Small intestine (tissue), 7 donors: ENCODE measurements at regions not wholly inside any gene's neighbourhood (a gene's known extent, or its start where the extent isn't known, plus 50 kb on each side); places are given as distances from the start of the nearest gene placed in this dataset.
A peak's percentile ranks its signal among the peaks of the same experiment; 100 is the strongest.

Experiments
- DNase-seq, 2 donors: peaks; one replicate each; pipeline versions ENCODE4 v3.0.0 to v3.0.0-alpha.2; 2013
- FAIRE-seq: peaks from 2 replicates; lab custom pipeline; 2012; peaks lifted over from hg19 to GRCh38; lab: Jason Lieb, UNC
- H3K27ac ChIP-seq, 3 donors: one replicate each; pipeline ENCODE4 v1.5.1; 2013; ENCODE audit warnings: low read length in 2 of 3, mild to moderate bottlenecking in 2 of 3, control low read depth in 1 of 3, inconsistent platforms in 1 of 3, low read depth in 1 of 3, moderate library complexity in 1 of 3
- H3K27me3 ChIP-seq, 3 donors: one replicate each; pipeline ENCODE4 v1.6.1; 2013; ENCODE audit warnings: low read length in 3 of 3, inconsistent platforms in 1 of 3; ENCODE audit not compliant: control insufficient read depth in 3 of 3, insufficient read depth in 3 of 3
- H3K36me3 ChIP-seq, 3 donors: one replicate each; pipeline ENCODE4 v1.6.1; 2013; ENCODE audit warnings: low read length in 3 of 3, inconsistent platforms in 1 of 3, low read depth in 1 of 3, mild to moderate bottlenecking in 1 of 3, moderate library complexity in 1 of 3; ENCODE audit not compliant: control insufficient read depth in 3 of 3, insufficient read depth in 2 of 3
- H3K4me1 ChIP-seq, 3 donors: one replicate each; pipeline ENCODE4 v1.6.1; 2013; ENCODE audit warnings: low read length in 2 of 3, inconsistent platforms in 1 of 3, low read depth in 1 of 3, mild to moderate bottlenecking in 1 of 3, moderate library complexity in 1 of 3; ENCODE audit not compliant: control insufficient read depth in 3 of 3, insufficient read depth in 2 of 3
- H3K4me3 ChIP-seq, 3 donors: one replicate each; pipeline ENCODE4 v1.5.1; 2013; ENCODE audit warnings: low read length in 3 of 3, control low read depth in 1 of 3, inconsistent platforms in 1 of 3, low read depth in 1 of 3, mild to moderate bottlenecking in 1 of 3, moderate library complexity in 1 of 3
- H3K9me3 ChIP-seq, 2 donors: one replicate each; pipeline ENCODE4 v1.6.1; 2013; ENCODE audit warnings: low read depth in 1 of 2, low read length in 1 of 2; ENCODE audit not compliant: control insufficient read depth in 2 of 2, insufficient read depth in 1 of 2
- WGBS, 3 donors: extraction: QIAGEN DNeasy Blood & Tissue Kit; methylation state at CpG; one replicate each; pipeline ENCODE4 v1.1.7; 2013; 5-methylcytosine and 5-hydroxymethylcytosine counted together
- donor health status: healthy with polysubstance abuse.
- donor health status: control.
- donor health status: control.
- donor health status: Bipolar disorder and iron deficiency.
- donor health status: healthy.

DNA sequence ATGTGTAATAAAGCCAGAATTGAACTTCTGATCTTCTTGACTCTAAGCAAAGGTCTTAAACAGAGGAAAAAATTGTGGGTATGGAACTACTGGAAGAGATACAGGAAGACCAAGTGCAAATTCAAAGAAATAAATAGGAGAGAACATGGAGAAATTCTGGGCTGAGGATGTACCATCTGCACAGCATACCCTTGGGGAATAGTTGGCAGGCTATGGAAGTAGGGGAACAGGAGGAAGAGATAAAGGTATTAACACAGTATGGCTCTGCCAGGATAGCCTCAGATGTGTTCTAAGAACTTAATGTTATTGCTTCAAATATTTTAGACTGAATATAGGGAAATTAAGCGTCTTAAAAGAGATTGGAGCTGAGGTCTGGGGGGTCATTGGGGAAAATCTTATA, 485.4 kb downstream of the CNTN3 start:
- no peaks in the 10 kb centered on the region for H3K36me3 ChIP-seq
- H3K4me3 ChIP-seq = no peak overlapping the region
- 86 to 92% (median 88%) methylated on average over 1 of the region's 1 CpG for WGBS, 3 donors
- H3K27ac ChIP-seq = no peak overlapping the region
- H3K4me1 ChIP-seq = no peaks in the 10 kb centered on the region
- FAIRE-seq (no peak), DNase-seq (no peak)
- no peaks in the 10 kb centered on the region for H3K9me3 ChIP-seq
- no peaks in the 10 kb centered on the region for H3K27me3 ChIP-seq

DNA sequence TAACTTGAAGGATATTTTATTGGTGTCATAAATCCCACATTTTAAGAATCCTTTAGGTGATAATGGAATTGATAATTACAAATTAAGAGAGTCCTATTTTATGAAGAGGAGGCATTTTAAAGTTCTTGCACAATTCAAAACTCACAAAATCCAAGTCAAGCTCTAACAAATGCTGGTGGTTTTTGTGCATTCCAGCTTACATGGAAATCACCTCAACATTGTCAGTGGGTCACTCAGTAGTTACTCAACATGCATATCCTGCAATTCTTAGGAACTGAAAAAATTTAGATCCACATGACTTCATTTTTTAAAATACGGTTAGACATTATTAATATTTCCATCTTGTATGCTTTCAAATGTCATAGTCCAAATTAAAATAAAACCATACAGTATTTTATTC, 487.2 kb downstream of the CNTN3 start:
- H3K36me3 ChIP-seq = no peaks in the 10 kb centered on the region
- no peak for FAIRE-seq
- H3K9me3 ChIP-seq = no peaks in the 10 kb centered on the region
- no peaks in the 10 kb centered on the region for H3K4me1 ChIP-seq
- no peak for DNase-seq
- H3K4me3 ChIP-seq = no peak overlapping the region
- H3K27ac ChIP-seq = no peak overlapping the region
- no peaks in the 10 kb centered on the region for H3K27me3 ChIP-seq
- 94 to 100% (median 98%) methylated on average over 1 of the region's 1 CpG for WGBS, 3 donors

DNA sequence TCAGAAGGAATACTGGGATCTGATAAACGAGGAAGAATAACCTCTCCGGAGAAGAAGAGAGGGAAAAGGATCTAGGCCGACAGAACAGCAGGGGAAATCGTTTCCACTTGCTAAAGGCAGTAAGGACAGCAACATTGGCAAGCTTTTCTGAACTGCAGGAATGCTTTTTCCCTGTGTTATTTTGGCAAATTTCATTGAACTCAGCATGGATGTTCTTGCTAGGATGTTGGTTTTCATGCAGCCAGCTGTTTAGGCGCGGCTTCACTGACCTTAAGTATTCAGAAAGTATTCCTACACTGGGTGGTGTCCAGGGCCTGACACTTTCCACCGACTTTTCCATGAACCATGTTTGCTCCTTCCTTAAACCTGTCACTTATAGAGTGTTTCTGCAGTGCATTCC, 489.7 kb downstream of the CNTN3 start:
- DNase-seq = no peak
- H3K27ac ChIP-seq = no peak overlapping the region
- H3K36me3 ChIP-seq = no peaks in the 10 kb centered on the region
- H3K27me3 ChIP-seq = no peaks in the 10 kb centered on the region
- H3K4me3 ChIP-seq = no peak overlapping the region
- H3K4me1 ChIP-seq = no peaks in the 10 kb centered on the region
- 72 to 82% (median 78%) methylated on average over 7 of the region's 7 CpGs for WGBS, 3 donors
- no peak for FAIRE-seq
- H3K9me3 ChIP-seq = no peaks in the 10 kb centered on the region

DNA sequence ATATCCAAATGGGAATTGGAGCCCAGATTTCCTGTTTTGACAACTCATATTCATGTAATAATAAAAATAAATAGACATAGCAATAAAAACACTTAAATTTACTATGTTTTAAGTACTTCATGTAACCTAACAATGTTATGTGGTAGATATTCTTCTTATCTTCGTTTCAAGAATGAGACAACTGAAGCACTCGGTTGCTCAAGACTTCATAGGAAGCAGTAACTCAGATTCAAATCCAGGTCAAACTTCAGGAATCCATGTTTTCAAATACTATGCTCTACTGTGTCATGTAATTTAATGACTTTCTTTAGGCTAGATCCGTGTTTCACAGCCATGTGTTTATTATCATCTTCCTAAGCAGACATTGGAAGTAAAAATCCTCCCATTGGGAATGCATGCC, 492.2 kb downstream of the CNTN3 start:
- Histone ChIP-seq H3K4me1 (no peaks in the 10 kb centered on the region), H3K4me3 (no peak overlapping the region), H3K9me3 (no peaks in the 10 kb centered on the region), H3K36me3 (no peaks in the 10 kb centered on the region), H3K27me3 (no peaks in the 10 kb centered on the region), H3K27ac (no peak overlapping the region)
- no peak for DNase-seq
- FAIRE-seq = no peak
- WGBS, 3 donors = 60 to 64% (median 61%) methylated on average over 3 of the region's 3 CpGs

DNA sequence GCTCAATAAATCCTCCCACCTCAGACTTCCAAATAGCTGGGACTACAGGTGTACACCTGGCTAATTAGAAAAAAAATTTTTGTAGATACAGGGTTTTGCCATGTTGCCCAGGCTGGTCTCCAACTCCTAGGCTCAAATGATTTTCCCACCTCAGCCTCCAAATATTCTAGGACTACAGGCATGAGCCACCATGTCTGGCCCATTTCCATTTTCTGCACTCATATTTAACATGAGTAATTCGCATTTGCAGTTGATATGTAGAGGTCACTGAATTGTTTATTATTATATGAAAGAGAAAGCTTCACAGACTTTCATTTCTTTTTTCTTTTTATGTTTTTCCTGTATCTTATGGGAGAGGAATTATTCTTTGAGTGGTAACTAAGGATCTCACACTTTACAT, 492.7 kb downstream of the CNTN3 start:
- WGBS, 3 donors = 61 to 72% (median 67%) methylated on average over 1 of the region's 1 CpG
- Histone ChIP-seq H3K27me3 (no peaks in the 10 kb centered on the region), H3K9me3 (no peaks in the 10 kb centered on the region), H3K4me3 (no peak overlapping the region), H3K36me3 (no peaks in the 10 kb centered on the region), H3K4me1 (no peaks in the 10 kb centered on the region), H3K27ac (no peak overlapping the region)
- no peak for FAIRE-seq
- DNase-seq = no peak

DNA sequence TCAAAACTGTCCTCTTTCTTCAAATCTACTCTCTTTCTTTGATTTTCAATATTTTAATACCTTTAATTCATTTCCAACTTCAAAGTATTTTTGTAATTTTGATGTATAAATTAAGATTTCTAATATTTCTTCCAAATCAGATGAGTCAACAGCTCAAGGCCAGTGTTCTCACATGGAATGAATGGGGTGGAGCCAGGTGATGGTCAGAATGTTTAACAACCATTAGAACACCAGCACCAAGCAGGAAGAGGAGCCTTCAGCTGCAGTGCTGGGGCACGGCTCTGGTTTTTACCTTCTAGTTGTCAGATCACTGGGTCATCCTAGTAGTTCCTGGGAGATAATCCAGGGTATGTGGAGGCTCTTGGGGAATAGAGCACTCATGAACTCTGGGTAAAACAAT, 494.5 kb upstream of the PDZRN3 start:
- Histone ChIP-seq H3K4me3 (no peak overlapping the region), H3K27me3 (no peaks in the 10 kb centered on the region), H3K36me3 (no peaks in the 10 kb centered on the region), H3K4me1 (no peaks in the 10 kb centered on the region), H3K9me3 (no peaks in the 10 kb centered on the region), H3K27ac (no peak overlapping the region)
- no peak for DNase-seq
- no peak for FAIRE-seq
- WGBS, 3 donors = 63 to 84% (median 79%) methylated on average over 1 of the region's 1 CpG

DNA sequence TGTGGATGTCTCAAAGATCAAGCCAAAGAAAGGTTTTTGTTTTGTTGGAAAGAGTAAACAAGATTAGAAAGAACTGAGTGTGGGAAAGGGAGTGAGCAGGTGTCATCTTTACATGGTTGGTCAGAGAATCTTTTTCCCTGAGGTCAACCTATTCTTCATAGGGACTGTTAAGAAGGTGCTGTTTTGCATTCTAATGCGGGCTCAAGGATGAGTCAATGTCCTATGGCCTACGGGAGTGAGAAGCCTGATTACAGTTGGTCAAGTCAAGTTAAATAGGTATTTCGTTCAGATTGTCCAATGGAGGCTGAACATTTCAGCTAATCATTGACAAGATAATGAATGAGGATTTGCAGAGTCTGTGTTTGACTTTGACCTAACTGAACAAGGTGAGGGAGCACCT, 491.2 kb upstream of the PDZRN3 start:
- Histone ChIP-seq H3K27ac (no peak overlapping the region), H3K9me3 (no peaks in the 10 kb centered on the region), H3K36me3 (no peaks in the 10 kb centered on the region), H3K27me3 (no peaks in the 10 kb centered on the region), H3K4me1 (no peaks in the 10 kb centered on the region), H3K4me3 (no peak overlapping the region)
- DNase-seq = peak in 1 of 2 donors; percentile 14
- 48 to 70% (median 58%) methylated on average over 3 of the region's 3 CpGs for WGBS, 3 donors
- no peak for FAIRE-seq

DNA sequence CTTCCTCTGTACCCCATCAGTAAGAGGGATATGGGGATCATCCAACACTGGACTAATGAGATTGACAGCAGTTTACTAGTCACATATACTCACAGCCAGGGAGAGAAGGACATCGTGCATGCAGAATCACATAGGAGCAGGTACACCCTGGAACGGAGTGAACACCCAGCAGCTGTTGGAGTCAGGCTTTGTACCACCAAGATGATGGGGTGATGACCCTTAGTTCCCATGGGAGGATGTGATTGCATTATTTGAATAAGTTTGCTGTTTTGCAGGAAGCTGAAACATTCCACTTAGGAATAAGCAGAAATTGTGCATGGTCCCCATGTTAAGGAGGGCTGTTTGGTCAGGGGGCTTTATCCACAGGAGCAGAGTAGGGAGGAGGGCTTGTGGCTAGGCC, 482.7 kb upstream of the PDZRN3 start:
- WGBS, 3 donors = 70 to 94% (median 86%) methylated on average over 2 of the region's 2 CpGs
- H3K4me1 ChIP-seq = no peaks in the 10 kb centered on the region
- FAIRE-seq = no peak

DNA sequence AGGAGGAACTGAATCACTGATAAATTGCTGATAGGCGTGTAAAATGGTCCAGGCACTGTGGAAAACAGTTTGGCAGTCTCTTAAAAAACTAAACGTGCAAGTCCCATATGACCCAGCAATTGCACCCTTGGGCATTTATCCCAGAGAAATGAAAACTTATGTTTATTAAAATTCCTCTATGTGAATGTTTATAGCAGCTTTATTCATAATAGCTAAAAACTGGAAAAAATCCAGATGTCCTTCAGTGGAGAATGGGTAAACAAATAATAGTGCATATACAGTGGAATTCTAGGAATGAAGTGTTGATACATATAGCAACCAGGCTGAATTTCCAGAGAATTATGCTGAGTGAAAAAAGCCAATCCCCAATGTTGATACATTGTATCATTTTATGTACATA, 482.2 kb upstream of the PDZRN3 start:
- DNase-seq (no peak), FAIRE-seq (no peak)
- 6 to 24% (median 21%) methylated on average over 2 of the region's 2 CpGs for WGBS, 3 donors
- no peaks in the 10 kb centered on the region for H3K4me1 ChIP-seq
- no peak overlapping the region for H3K4me3 ChIP-seq
- no peaks in the 10 kb centered on the region for H3K27me3 ChIP-seq
- H3K27ac ChIP-seq = no peak overlapping the region
- H3K36me3 ChIP-seq = no peaks in the 10 kb centered on the region
- H3K9me3 ChIP-seq = no peaks in the 10 kb centered on the region

More for the DNA sequence above, 482.7 kb upstream of the PDZRN3 start:
- Histone ChIP-seq H3K9me3 (no peaks in the 10 kb centered on the region), H3K27ac (no peak overlapping the region), H3K27me3 (no peaks in the 10 kb centered on the region), H3K4me3 (no peak overlapping the region), H3K36me3 (no peaks in the 10 kb centered on the region)
- DNase-seq = no peak
